Activated CD4-positive, alpha-beta memory T cell treated with anti-CD3 and anti-CD28 coated beads for 36 hours (primary cell): ENCODE measurements at regions not wholly inside any gene's neighbourhood (a gene's known extent, or its start where the extent isn't known, plus 50 kb on each side); places are given as distances from the start of the nearest gene placed in this dataset.
A peak's percentile ranks its signal among the peaks of the same experiment; 100 is the strongest.

Experiments used
- CTCF ChIA-PET: fragments of 350-600 bp; sonication (Branson Sonifier 250); formaldehyde crosslinking; loops from one replicate; lab custom pipeline; 2021; ENCODE audit warnings: antibody characterized with exemption, inconsistent platforms; lab: Charles Lee
- POLR2A ChIA-PET: fragments of 350-600 bp; sonication (Branson Sonifier 250); formaldehyde crosslinking; loops from one replicate; lab custom pipeline; 2021; ENCODE audit warnings: antibody characterized with exemption; lab: Charles Lee
- DNase-seq: peaks from one replicate; pipeline ENCODE4 v3.0.0-alpha.2; 2020
- H3K27ac Mint-ChIP-seq: one replicate; pipeline ENCODE4 v1.8.0; 2021; ENCODE audit warnings: mixed read lengths
- H3K27me3 Mint-ChIP-seq: one replicate; pipeline ENCODE4 v1.8.0; 2021; ENCODE audit warnings: mixed read lengths
- H3K36me3 Mint-ChIP-seq: one replicate; pipeline ENCODE4 v1.8.0; 2021; ENCODE audit warnings: mixed read lengths
- H3K4me1 Mint-ChIP-seq: one replicate; pipeline ENCODE4 v1.8.0; 2021; ENCODE audit warnings: low read depth, mixed read lengths
- H3K4me3 Mint-ChIP-seq: one replicate; pipeline ENCODE4 v1.8.0; 2021; ENCODE audit warnings: mild to moderate bottlenecking, mixed read lengths
- H3K9me3 Mint-ChIP-seq: one replicate; pipeline ENCODE4 v1.8.0; 2021; ENCODE audit warnings: mixed read lengths
- intact Hi-C: fragments of 100-400 bp; cut with micrococcal nuclease; formaldehyde crosslinking; loops from one replicate; pipeline ENCODE4 v1.15.1; 2023

- Mint-ChIP-seq H3K9me3 (no peaks in the 10 kb centered on the region), H3K4me1 (no peaks in the 10 kb centered on the region), H3K27me3 (peaks cover 11% of the 10 kb centered on the region), H3K27ac (no peak overlapping the region), H3K4me3 (no peak overlapping the region), H3K36me3 (no peaks in the 10 kb centered on the region)
- intact Hi-C loops: no loop called here
- CTCF ChIA-PET: no interaction called here
- POLR2A ChIA-PET: interaction anchor here (0.5 kb wide), 1 partner anchor 18 kb away, joined by 3 read pairs; no protein-coding TSS in a partner anchor
- no peak for DNase-seq
These were observed 267.3 kb downstream of the MTX2 start for GRCh38 chr2:176536439-176537133.

- Mint-ChIP-seq H3K4me1 (no peaks in the 10 kb centered on the region), H3K4me3 (no peak overlapping the region), H3K9me3 (no peaks in the 10 kb centered on the region), H3K36me3 (no peaks in the 10 kb centered on the region), H3K27me3 (peaks cover 9% of the 10 kb centered on the region), H3K27ac (no peak overlapping the region)
- no peak for DNase-seq
- intact Hi-C loops: no loop called here
- POLR2A ChIA-PET: no interaction called here
- CTCF ChIA-PET: no interaction called here
These were observed 268.7 kb downstream of the MTX2 start for GRCh38 chr2:176537932-176538331.

GRCh38 chr2:176540995-176541394, 271.8 kb downstream of the MTX2 start:
- CTCF ChIA-PET: no interaction called here
- POLR2A ChIA-PET: no interaction called here
- intact Hi-C loops: no loop called here
- no peak overlapping the region for H3K27ac Mint-ChIP-seq
- no peak for DNase-seq
- H3K27me3 Mint-ChIP-seq: peaks cover 3% of the 10 kb centered on the region
- H3K9me3 Mint-ChIP-seq: no peaks in the 10 kb centered on the region
- H3K36me3 Mint-ChIP-seq: no peaks in the 10 kb centered on the region
- H3K4me3 Mint-ChIP-seq: no peak overlapping the region
- H3K4me1 Mint-ChIP-seq: no peaks in the 10 kb centered on the region

- ChIA-PET POLR2A (no interaction called here), CTCF (interaction anchor here (0.8 kb wide), 1 partner anchor 87 kb away, joined by 3 read pairs; no protein-coding TSS in a partner anchor)
- intact Hi-C loops: no loop called here
- Mint-ChIP-seq H3K4me1 (no peaks in the 10 kb centered on the region), H3K4me3 (no peak overlapping the region), H3K36me3 (no peaks in the 10 kb centered on the region), H3K27ac (no peak overlapping the region), H3K27me3 (peaks cover 5% of the 10 kb centered on the region), H3K9me3 (no peaks in the 10 kb centered on the region)
- DNase-seq: no peak
These were observed 273.2 kb downstream of the MTX2 start for GRCh38 chr2:176542476-176542875.

GRCh38 chr2:176544557-176544956, 275.3 kb downstream of the MTX2 start:
- H3K9me3 Mint-ChIP-seq: no peaks in the 10 kb centered on the region
- CTCF ChIA-PET: no interaction called here
- peaks cover 5% of the 10 kb centered on the region for H3K27me3 Mint-ChIP-seq
- no peak overlapping the region for H3K27ac Mint-ChIP-seq
- no peak overlapping the region for H3K4me3 Mint-ChIP-seq
- intact Hi-C loops: no loop called here
- H3K4me1 Mint-ChIP-seq: no peaks in the 10 kb centered on the region
- DNase-seq: no peak
- no peaks in the 10 kb centered on the region for H3K36me3 Mint-ChIP-seq
- POLR2A ChIA-PET: no interaction called here

DNA sequence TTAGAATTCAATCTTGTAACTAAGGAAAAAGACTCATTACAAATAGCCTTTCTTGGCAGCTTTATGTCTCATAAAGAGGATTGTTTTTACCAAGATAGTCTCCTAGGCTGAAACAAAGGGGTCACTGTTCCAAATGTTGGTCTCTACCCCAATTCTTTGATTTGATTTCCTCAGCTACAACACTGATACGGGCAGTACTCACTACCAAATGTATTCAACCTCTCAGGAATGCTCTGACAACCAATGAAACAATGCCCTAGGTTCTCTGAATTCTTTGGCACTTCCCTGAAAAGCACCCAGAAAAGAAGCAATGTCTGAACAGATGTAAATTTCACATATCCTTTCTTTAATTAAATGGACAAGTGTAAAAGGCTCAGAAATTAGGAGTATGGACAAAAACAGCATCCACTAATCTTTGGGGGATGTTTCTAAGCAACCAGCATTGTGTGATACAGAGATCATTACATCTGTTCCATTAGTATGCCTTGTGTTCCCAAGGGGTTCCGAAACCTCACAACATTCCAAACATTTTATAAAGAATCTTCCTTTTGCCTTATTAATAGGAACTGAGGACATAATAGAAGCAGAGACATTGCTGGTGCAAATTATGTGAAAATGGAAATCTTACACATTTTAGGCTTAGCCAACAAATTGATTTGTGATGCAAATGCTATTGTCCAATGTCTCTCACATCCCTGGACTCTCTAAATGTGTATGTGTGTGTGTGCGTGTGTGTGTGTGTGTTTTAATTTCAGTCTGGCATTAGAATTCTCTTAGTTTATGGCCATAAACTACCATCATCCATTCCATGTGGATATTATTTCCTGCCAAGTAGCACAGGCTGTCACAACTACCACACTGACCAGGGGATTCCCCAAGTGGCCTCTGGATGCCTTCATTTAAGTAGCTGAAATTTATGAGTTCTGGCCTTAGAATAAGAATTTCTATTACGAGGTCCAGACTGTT, 276.0 kb downstream of the MTX2 start:
- ChIA-PET CTCF (interaction anchor here (0.7 to 1.4 kb wide), 2 partner anchors 10 to 1848 kb away, joined by 3 to 5 read pairs; no protein-coding TSS in a partner anchor), POLR2A (no interaction called here)
- DNase-seq: no peak
- no peak overlapping the region for H3K4me3 Mint-ChIP-seq
- H3K9me3 Mint-ChIP-seq: no peaks in the 10 kb centered on the region
- peaks cover 5% of the 10 kb centered on the region for H3K27me3 Mint-ChIP-seq
- H3K36me3 Mint-ChIP-seq: no peaks in the 10 kb centered on the region
- H3K4me1 Mint-ChIP-seq: no peaks in the 10 kb centered on the region
- H3K27ac Mint-ChIP-seq: no peak overlapping the region
- intact Hi-C loops: no loop called here

- DNase-seq: no peak
- peaks cover 6% of the 10 kb centered on the region for H3K27me3 Mint-ChIP-seq
- no peaks in the 10 kb centered on the region for H3K4me1 Mint-ChIP-seq
- no peak overlapping the region for H3K4me3 Mint-ChIP-seq
- no peaks in the 10 kb centered on the region for H3K9me3 Mint-ChIP-seq
- H3K36me3 Mint-ChIP-seq: no peaks in the 10 kb centered on the region
- no peak overlapping the region for H3K27ac Mint-ChIP-seq
- intact Hi-C loops: no loop called here
- ChIA-PET CTCF (interaction anchor here (0.7 to 1.4 kb wide), 2 partner anchors 8 to 1846 kb away, joined by 3 to 5 read pairs; no protein-coding TSS in a partner anchor), POLR2A (no interaction called here)
These were observed 277.3 kb downstream of the MTX2 start for GRCh38 chr2:176546550-176546949.

GRCh38 chr2:176552501-176553135, 283.4 kb downstream of the MTX2 start:
- DNase-seq: no peak
- POLR2A ChIA-PET: no interaction called here
- Mint-ChIP-seq H3K27me3 (peaks cover 49% of the 10 kb centered on the region), H3K4me1 (peaks cover 9% of the 10 kb centered on the region), H3K4me3 (no peak overlapping the region), H3K36me3 (no peaks in the 10 kb centered on the region), H3K9me3 (no peaks in the 10 kb centered on the region), H3K27ac (no peak overlapping the region)
- intact Hi-C loops: no loop called here
- CTCF ChIA-PET: interaction anchor here (1.3 to 2.5 kb wide), 2 partner anchors 101 to 412 kb away, joined by 3 to 6 read pairs; no protein-coding TSS in a partner anchor

DNA sequence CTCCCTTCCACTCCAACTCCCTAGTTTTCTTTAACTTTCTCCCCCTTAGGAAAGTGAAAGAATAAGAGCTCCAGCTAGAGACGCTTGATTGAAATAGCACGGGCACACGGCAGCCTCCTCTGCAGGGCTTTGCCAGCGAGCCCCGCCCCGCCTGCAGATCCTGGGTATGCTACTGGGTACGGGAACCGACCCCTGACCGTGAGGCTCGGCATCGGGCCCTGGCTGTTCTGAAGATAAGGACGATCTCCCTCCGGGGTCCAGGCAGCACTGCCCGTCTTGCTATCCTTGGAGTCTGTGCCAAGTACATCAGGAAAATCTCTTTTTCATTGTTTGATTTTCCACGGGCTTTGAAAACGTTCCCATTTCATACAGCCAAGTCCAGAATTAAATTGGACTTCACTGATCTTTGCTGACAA, 284.5 kb downstream of the MTX2 start:
- peak; percentile 31 for DNase-seq
- no peak overlapping the region for H3K27ac Mint-ChIP-seq
- POLR2A ChIA-PET: no interaction called here
- H3K27me3 Mint-ChIP-seq: peaks cover 51% of the 10 kb centered on the region
- no peaks in the 10 kb centered on the region for H3K36me3 Mint-ChIP-seq
- CTCF ChIA-PET: interaction anchor here (0.9 to 2.5 kb wide), 26 partner anchors 10 to 427 kb away, joined by 3 to 21 read pairs (median 4); no protein-coding TSS in a partner anchor
- H3K9me3 Mint-ChIP-seq: no peaks in the 10 kb centered on the region
- H3K4me3 Mint-ChIP-seq: peak overlapping the region; percentile 66
- H3K4me1 Mint-ChIP-seq: peaks cover 9% of the 10 kb centered on the region
- intact Hi-C loops: loop anchor here (1.0 to 2.0 kb wide), 2 partner anchors 413 to 427 kb away; no protein-coding TSS in a partner anchor

DNA sequence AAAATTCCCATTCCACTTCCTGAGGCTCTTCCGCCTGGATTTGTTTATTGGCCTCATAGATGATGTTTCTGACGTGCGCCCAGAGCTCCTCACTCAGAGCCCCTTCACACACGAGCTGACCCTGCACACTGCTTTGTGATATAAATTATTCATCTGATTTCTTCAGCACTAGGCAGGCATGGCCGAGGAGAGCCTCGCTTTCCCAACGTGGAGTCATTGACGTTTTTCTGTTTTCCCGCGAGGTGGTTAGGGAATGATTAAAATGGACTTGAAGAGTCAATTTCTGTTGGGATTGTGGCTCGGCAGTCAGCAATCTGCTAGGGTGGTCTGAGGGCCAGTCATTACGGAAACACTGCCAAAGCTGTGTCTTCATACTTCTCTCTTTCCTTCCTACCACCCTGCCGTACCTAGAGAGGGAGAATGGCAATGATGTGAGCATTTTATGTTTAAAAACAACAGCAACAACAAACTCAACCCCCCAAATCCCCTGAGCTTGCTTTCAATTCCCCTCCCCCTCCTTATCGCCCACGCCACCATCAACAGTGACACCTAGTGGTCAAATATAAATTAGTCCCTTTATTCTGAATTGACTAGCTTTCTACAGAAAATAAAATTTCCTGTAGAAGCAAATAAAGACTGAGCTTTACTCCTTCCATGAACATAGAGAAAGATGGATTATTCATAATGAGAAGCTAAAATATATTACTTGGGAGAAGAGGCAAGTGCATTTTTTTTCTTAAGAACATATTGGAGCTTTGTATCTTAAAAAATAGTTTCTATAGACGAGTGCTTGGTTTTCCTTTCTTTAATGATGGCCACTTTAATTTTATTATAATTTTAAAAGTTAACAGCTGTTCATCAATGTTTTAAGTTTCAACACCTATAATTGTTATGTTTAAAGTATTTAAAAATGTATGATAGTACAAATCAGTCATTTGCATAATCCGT, 285.1 kb downstream of the MTX2 start:
- H3K4me3 Mint-ChIP-seq: peak overlapping the region; percentile 66
- CTCF ChIA-PET: interaction anchor here (0.6 to 2.5 kb wide), 43 partner anchors 8 to 1387 kb away, joined by 3 to 21 read pairs (median 4); no protein-coding TSS in a partner anchor

GRCh38 chr2:176555112-176555511, 285.9 kb downstream of the MTX2 start:
- H3K27ac Mint-ChIP-seq: no peak overlapping the region
- CTCF ChIA-PET: interaction anchor here (0.6 to 2.5 kb wide), 36 partner anchors 9 to 429 kb away, joined by 3 to 21 read pairs (median 4); no protein-coding TSS in a partner anchor
- H3K4me1 Mint-ChIP-seq: peaks cover 9% of the 10 kb centered on the region
- POLR2A ChIA-PET: no interaction called here
- no peak for DNase-seq
- no peak overlapping the region for H3K4me3 Mint-ChIP-seq
- no peaks in the 10 kb centered on the region for H3K36me3 Mint-ChIP-seq
- intact Hi-C loops: loop anchor here (2.0 kb wide), 1 partner anchor 428 kb away; no protein-coding TSS in a partner anchor
- no peaks in the 10 kb centered on the region for H3K9me3 Mint-ChIP-seq
- peaks cover 57% of the 10 kb centered on the region for H3K27me3 Mint-ChIP-seq

More for the DNA sequence above, 285.1 kb downstream of the MTX2 start:
- POLR2A ChIA-PET: no interaction called here
- peak; percentile 36 for DNase-seq
- Mint-ChIP-seq H3K36me3 (no peaks in the 10 kb centered on the region), H3K4me1 (peaks cover 9% of the 10 kb centered on the region), H3K27ac (no peak overlapping the region), H3K27me3 (peaks cover 53% of the 10 kb centered on the region), H3K9me3 (no peaks in the 10 kb centered on the region)
- intact Hi-C loops: loop anchor here (1.0 to 2.0 kb wide), 2 partner anchors 414 to 428 kb away; no protein-coding TSS in a partner anchor
